ENCODE measurements at regions not wholly inside any gene's neighbourhood (a gene's known extent, or its start where the extent isn't known, plus 50 kb on each side); places are given as distances from the start of the nearest gene placed in this dataset.

- TF ChIP-seq, protein P1, sequence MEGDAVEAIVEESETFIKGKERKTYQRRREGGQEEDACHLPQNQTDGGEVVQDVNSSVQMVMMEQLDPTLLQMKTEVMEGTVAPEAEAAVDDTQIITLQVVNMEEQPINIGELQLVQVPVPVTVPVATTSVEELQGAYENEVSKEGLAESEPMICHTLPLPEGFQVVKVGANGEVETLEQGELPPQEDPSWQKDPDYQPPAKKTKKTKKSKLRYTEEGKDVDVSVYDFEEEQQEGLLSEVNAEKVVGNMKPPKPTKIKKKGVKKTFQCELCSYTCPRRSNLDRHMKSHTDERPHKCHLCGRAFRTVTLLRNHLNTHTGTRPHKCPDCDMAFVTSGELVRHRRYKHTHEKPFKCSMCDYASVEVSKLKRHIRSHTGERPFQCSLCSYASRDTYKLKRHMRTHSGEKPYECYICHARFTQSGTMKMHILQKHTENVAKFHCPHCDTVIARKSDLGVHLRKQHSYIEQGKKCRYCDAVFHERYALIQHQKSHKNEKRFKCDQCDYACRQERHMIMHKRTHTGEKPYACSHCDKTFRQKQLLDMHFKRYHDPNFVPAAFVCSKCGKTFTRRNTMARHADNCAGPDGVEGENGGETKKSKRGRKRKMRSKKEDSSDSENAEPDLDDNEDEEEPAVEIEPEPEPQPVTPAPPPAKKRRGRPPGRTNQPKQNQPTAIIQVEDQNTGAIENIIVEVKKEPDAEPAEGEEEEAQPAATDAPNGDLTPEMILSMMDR (IDR thresholded peaks at IDR 0.05): no peak
- no peak for TF ChIP-seq EZH2phosphoT487 (IDR thresholded peaks at IDR 0.05)
Observed at GRCh38 chr9:104435059-104435458, 69.0 kb upstream of the OR13F1 start.
